GM23248 (cell line): ENCODE measurements at regions not wholly inside any gene's neighbourhood (a gene's known extent, or its start where the extent isn't known, plus 50 kb on each side); places are given as distances from the start of the nearest gene placed in this dataset.

Experiments
- EZH2 ChIP-seq: fragments of 200-600 bp; sonication (generic); IDR thresholded peaks from 2 replicates; pipeline ENCODE4 v1.6.1; 2018; ENCODE audit warnings: antibody characterized with exemption, mild to moderate bottlenecking; ENCODE audit not compliant: insufficient read depth, poor library complexity, severe bottlenecking
- EZH2phosphoT487 ChIP-seq: fragments of 200-600 bp; sonication (generic); IDR thresholded peaks from 2 replicates; pipeline ENCODE4 v1.6.1; 2018; ENCODE audit warnings: antibody characterized with exemption, moderate library complexity, mild to moderate bottlenecking, low read depth; ENCODE audit not compliant: insufficient read depth

DNA sequence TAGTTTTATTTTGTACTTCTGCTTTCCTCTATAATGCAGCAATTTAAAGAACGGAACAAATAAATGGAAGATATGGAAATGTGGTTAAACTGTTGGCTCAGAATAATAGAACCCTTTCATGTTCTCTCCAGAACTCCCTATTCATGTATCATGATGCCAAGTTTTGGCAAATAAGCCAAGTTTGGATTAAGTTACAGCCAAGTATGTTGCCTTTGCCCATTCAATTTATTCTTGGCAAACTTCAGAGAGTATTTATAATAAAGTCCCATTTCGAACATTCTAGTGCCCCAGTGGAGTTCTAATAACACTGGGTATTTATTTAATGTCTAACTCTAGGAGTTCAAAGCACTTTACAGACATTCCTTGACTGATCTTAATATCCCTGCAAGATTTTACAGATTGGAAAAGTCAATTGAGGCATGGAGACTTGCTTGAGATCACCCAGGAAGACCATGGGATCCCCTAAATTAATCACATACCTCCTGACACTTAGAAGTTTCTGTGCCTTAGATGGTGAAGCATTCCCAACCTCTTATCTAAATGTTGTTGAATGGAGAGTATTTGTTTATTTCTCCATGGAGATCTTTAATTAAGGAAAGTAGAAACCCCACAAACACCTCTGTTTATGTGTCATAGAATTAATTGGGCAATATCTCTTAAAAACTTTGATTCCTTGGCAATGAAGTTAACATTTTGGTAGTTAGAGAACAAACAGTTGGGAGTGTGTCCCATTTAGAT lies 106.7 kb downstream of the ACKR3 start:
- TF ChIP-seq EZH2phosphoT487 (no peak), EZH2 (no peak)
